ENCODE measurements at regions not wholly inside any gene's neighbourhood (a gene's known extent, or its start where the extent isn't known, plus 50 kb on each side); places are given as distances from the start of the nearest gene placed in this dataset.

DNA sequence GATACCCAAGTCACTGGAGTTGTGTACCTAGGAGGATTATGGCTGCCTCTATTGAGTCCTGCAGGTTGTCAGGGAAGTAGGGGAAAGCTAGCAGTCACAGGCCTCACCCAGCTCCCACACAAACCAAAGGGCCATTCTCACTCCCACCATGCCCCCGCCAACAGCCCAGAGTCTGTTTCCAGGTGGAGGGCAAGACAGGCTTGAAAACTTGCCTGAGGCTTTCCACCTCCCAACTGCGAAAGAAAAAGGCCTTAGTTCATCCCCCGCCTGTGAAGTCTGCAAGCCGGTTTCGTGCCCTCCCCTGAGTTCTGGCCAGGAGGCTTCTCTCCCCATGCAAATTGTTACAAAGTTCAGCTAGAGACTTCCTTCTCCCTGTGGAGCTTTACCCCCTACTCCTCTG, 270.3 kb downstream of the TXNL1 start:
- H3K4me1 Mint-ChIP-seq (ENCODE audit: low read depth, unreplicated experiment), result no peaks in the 10 kb centered on the region
- no peaks in the 10 kb centered on the region for H3K9me3 Mint-ChIP-seq (ENCODE audit: unreplicated experiment)
- no peaks in the 10 kb centered on the region for H3K36me3 Mint-ChIP-seq (ENCODE audit: insufficient read depth, unreplicated experiment)
- no peaks in the 10 kb centered on the region for H3K9me3 ChIP-seq
- no peak for TF ChIP-seq CTCF (IDR thresholded peaks at IDR 0.05; ENCODE audit: insufficient read depth in 1 of 2, low read depth in 1 of 2, low read length in 1 of 2, severe bottlenecking in 1 of 2, unreplicated experiment in 1 of 2)
- H3K27me3 Mint-ChIP-seq (ENCODE audit: insufficient read depth, unreplicated experiment), result peaks cover 4% of the 10 kb centered on the region
- no peak overlapping the region for H3K4me3 Mint-ChIP-seq (ENCODE audit: unreplicated experiment)
- H3K27ac Mint-ChIP-seq (ENCODE audit: unreplicated experiment), result no peak overlapping the region
- no peaks in the 10 kb centered on the region for H3K4me1 ChIP-seq
- intact Hi-C loops (cut with micrococcal nuclease; ENCODE audit: unreplicated experiment), result no loop called here
- POLR2A ChIA-PET, result no interaction called here
- H3K4me3 ChIP-seq (ENCODE audit: low read depth, low read length), result no peak overlapping the region
- H3K36me3 ChIP-seq (ENCODE audit: control insufficient read depth, insufficient read depth, low read length), result no peaks in the 10 kb centered on the region
- DNase-seq, result no peak
- CTCF ChIA-PET, result no interaction called here
- H3K27me3 ChIP-seq (replicated peaks; ENCODE audit: control insufficient read depth, insufficient read depth, low read length), result no peaks in the 10 kb centered on the region
- BruUV-seq (replicated peaks), result no TSS peak

- TF ChIP-seq CTCF (IDR thresholded peaks at IDR 0.05; ENCODE audit: insufficient read depth in 1 of 2, low read depth in 1 of 2, low read length in 1 of 2, severe bottlenecking in 1 of 2, unreplicated experiment in 1 of 2), result no peak
- CTCF ChIA-PET, result no interaction called here
- no peak overlapping the region for H3K27ac Mint-ChIP-seq (ENCODE audit: unreplicated experiment)
- H3K27me3 Mint-ChIP-seq (ENCODE audit: insufficient read depth, unreplicated experiment), result peaks cover 8% of the 10 kb centered on the region
- Histone ChIP-seq H3K4me1 (no peaks in the 10 kb centered on the region), H3K4me3 (ENCODE audit: low read depth, low read length) (no peak overlapping the region), H3K36me3 (ENCODE audit: control insufficient read depth, insufficient read depth, low read length) (no peaks in the 10 kb centered on the region), H3K27me3 (replicated peaks; ENCODE audit: control insufficient read depth, insufficient read depth, low read length) (no peaks in the 10 kb centered on the region), H3K9me3 (no peaks in the 10 kb centered on the region)
- no peaks in the 10 kb centered on the region for H3K36me3 Mint-ChIP-seq (ENCODE audit: insufficient read depth, unreplicated experiment)
- POLR2A ChIA-PET, result no interaction called here
- DNase-seq, result no peak
- no peaks in the 10 kb centered on the region for H3K4me1 Mint-ChIP-seq (ENCODE audit: low read depth, unreplicated experiment)
- no peak overlapping the region for H3K4me3 Mint-ChIP-seq (ENCODE audit: unreplicated experiment)
- peaks cover 14% of the 10 kb centered on the region for H3K9me3 Mint-ChIP-seq (ENCODE audit: unreplicated experiment)
- no TSS peak for BruUV-seq (replicated peaks)
- intact Hi-C loops (cut with micrococcal nuclease; ENCODE audit: unreplicated experiment), result loop anchor here (10.0 kb wide), 1 partner anchor 216 kb away; no protein-coding TSS in a partner anchor
Measured at GRCh38 chr18:56358608-56359280, 279.6 kb downstream of the TXNL1 start.

DNA sequence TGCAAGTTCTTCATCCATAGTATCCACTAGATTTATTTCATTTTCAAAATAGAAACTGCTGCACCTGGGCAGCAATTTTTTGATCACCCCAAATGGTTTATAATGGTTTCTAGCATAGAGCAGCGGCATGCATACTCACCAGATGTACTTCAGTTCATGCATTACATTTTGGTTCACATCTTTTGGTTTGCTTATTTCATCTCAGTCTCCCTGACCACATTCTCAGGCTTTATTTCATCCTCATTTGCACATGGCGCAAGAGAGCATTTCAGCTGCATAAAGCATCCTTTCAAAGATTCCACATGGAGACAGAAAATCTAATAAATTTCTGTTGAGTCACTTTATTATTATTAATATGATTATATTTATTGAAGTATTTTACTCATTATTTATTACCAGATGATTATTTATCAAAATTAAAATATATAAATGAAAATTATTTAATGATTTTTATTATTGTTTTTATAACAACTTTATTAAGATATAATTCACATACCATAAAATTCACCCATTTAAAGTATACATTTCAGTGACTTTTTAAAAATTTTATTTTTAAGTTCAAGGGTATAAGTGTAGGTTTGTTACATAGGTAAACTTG, 284.6 kb downstream of the TXNL1 start:
- peaks cover 8% of the 10 kb centered on the region for H3K27me3 Mint-ChIP-seq (ENCODE audit: insufficient read depth, unreplicated experiment)
- POLR2A ChIA-PET, result no interaction called here

More for the DNA sequence above, 284.6 kb downstream of the TXNL1 start:
- intact Hi-C loops (cut with micrococcal nuclease; ENCODE audit: unreplicated experiment), result loop anchor here (10.0 kb wide), 1 partner anchor 221 kb away; no protein-coding TSS in a partner anchor
- Mint-ChIP-seq H3K4me1 (ENCODE audit: low read depth, unreplicated experiment) (no peaks in the 10 kb centered on the region), H3K9me3 (ENCODE audit: unreplicated experiment) (peaks cover 24% of the 10 kb centered on the region), H3K36me3 (ENCODE audit: insufficient read depth, unreplicated experiment) (no peaks in the 10 kb centered on the region), H3K4me3 (ENCODE audit: unreplicated experiment) (no peak overlapping the region), H3K27ac (ENCODE audit: unreplicated experiment) (no peak overlapping the region)
- Histone ChIP-seq H3K27me3 (replicated peaks; ENCODE audit: control insufficient read depth, insufficient read depth, low read length) (no peaks in the 10 kb centered on the region), H3K4me1 (no peaks in the 10 kb centered on the region), H3K9me3 (no peaks in the 10 kb centered on the region), H3K36me3 (ENCODE audit: control insufficient read depth, insufficient read depth, low read length) (no peaks in the 10 kb centered on the region), H3K4me3 (ENCODE audit: low read depth, low read length) (no peak overlapping the region)
- BruUV-seq (replicated peaks), result no TSS peak
- CTCF ChIA-PET, result no interaction called here
- no peak for DNase-seq
- no peak for TF ChIP-seq CTCF (IDR thresholded peaks at IDR 0.05; ENCODE audit: insufficient read depth in 1 of 2, low read depth in 1 of 2, low read length in 1 of 2, severe bottlenecking in 1 of 2, unreplicated experiment in 1 of 2)

All from Caco-2 (cell line).